Smooth muscle cell (in vitro differentiated cells): ENCODE measurements at regions not wholly inside any gene's neighbourhood (a gene's known extent, or its start where the extent isn't known, plus 50 kb on each side); places are given as distances from the start of the nearest gene placed in this dataset.

Source experiments
- DNase-seq: peaks from one replicate; lab custom pipeline; 2025; ENCODE audit not compliant: unreplicated experiment; lab: John Stamatoyannopoulos, UW
- H2AFZ ChIP-seq: fragments of 200-600 bp; sonication (generic); 2 replicates; pipeline ENCODE4 v1.6.0; 2016; ENCODE audit warnings: antibody characterized with exemption, low read depth, mild to moderate bottlenecking
- H3F3A ChIP-seq: fragments of 200-600 bp; sonication (generic); 2 replicates; pipeline ENCODE4 v1.6.0; 2017; ENCODE audit warnings: antibody characterized with exemption, low read depth
- H3K27ac ChIP-seq: fragments of 200-600 bp; sonication (generic); 2 replicates; pipeline ENCODE4 v1.5.1; 2016; ENCODE audit warnings: low read depth, mild to moderate bottlenecking
- H3K27me3 ChIP-seq: fragments of 200-600 bp; sonication (generic); 2 replicates; pipeline ENCODE4 v1.6.1; 2016; ENCODE audit warnings: low read depth, mild to moderate bottlenecking
- H3K36me3 ChIP-seq: fragments of 200-600 bp; sonication (generic); 2 replicates; pipeline ENCODE4 v1.5.1; 2016; ENCODE audit warnings: low read depth
- H3K4me1 ChIP-seq: fragments of 200-600 bp; sonication (generic); 2 replicates; pipeline ENCODE4 v1.5.1; 2016; ENCODE audit warnings: low read depth
- H3K4me2 ChIP-seq: fragments of 200-600 bp; sonication (generic); 2 replicates; pipeline ENCODE4 v1.6.0; 2016; ENCODE audit warnings: mild to moderate bottlenecking
- H3K4me3 ChIP-seq: fragments of 200-600 bp; sonication (generic); 2 replicates; pipeline ENCODE4 v1.5.1; 2016; ENCODE audit warnings: mild to moderate bottlenecking
- H3K79me2 ChIP-seq: fragments of 200-600 bp; sonication (generic); 2 replicates; pipeline ENCODE4 v1.6.0; 2016; ENCODE audit warnings: low read depth, mild to moderate bottlenecking
- H3K9ac ChIP-seq: fragments of 200-600 bp; sonication (generic); 2 replicates; pipeline ENCODE4 v1.6.0; 2016; ENCODE audit warnings: low read depth
- H3K9me3 ChIP-seq: fragments of 200-600 bp; sonication (generic); replicated peaks from 2 replicates; pipeline ENCODE4 v1.5.1; 2016; ENCODE audit warnings: low read depth
- H4K20me1 ChIP-seq: fragments of 200-600 bp; sonication (generic); 2 replicates; pipeline ENCODE4 v1.6.0; 2016; ENCODE audit warnings: low read depth
- WGBS: methylation state at CpG from one replicate; pipeline ENCODE4 v1.1.7; 2016; ENCODE audit warnings: low lambda C conversion rate; 5-methylcytosine and 5-hydroxymethylcytosine counted together
- TF ChIP-seq, protein P1 (sequence below): fragments of 200-600 bp; sonication (generic); IDR thresholded peaks from 2 replicates; pipeline ENCODE4 v1.5.1; 2017; ENCODE audit warnings: borderline replicate concordance, mild to moderate bottlenecking, antibody characterized with exemption; ENCODE audit not compliant: insufficient read depth, poor library complexity, severe bottlenecking

- Histone ChIP-seq H3K4me1 (no peaks in the 10 kb centered on the region), H2AFZ (no peak overlapping the region), H3K36me3 (no peaks in the 10 kb centered on the region), H3F3A (no peaks in the 10 kb centered on the region), H3K9ac (no peak overlapping the region), H3K9me3 (no peaks in the 10 kb centered on the region), H3K27me3 (no peaks in the 10 kb centered on the region), H3K27ac (no peak overlapping the region), H3K4me2 (no peak overlapping the region), H3K4me3 (no peak overlapping the region), H3K79me2 (no peaks in the 10 kb centered on the region), H4K20me1 (no peaks in the 10 kb centered on the region)
- TF ChIP-seq, protein P1, sequence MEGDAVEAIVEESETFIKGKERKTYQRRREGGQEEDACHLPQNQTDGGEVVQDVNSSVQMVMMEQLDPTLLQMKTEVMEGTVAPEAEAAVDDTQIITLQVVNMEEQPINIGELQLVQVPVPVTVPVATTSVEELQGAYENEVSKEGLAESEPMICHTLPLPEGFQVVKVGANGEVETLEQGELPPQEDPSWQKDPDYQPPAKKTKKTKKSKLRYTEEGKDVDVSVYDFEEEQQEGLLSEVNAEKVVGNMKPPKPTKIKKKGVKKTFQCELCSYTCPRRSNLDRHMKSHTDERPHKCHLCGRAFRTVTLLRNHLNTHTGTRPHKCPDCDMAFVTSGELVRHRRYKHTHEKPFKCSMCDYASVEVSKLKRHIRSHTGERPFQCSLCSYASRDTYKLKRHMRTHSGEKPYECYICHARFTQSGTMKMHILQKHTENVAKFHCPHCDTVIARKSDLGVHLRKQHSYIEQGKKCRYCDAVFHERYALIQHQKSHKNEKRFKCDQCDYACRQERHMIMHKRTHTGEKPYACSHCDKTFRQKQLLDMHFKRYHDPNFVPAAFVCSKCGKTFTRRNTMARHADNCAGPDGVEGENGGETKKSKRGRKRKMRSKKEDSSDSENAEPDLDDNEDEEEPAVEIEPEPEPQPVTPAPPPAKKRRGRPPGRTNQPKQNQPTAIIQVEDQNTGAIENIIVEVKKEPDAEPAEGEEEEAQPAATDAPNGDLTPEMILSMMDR = no peak
- no peak for DNase-seq
Observed at GRCh38 chr4:14580061-14580460, 422.2 kb upstream of the CPEB2 start.

DNA sequence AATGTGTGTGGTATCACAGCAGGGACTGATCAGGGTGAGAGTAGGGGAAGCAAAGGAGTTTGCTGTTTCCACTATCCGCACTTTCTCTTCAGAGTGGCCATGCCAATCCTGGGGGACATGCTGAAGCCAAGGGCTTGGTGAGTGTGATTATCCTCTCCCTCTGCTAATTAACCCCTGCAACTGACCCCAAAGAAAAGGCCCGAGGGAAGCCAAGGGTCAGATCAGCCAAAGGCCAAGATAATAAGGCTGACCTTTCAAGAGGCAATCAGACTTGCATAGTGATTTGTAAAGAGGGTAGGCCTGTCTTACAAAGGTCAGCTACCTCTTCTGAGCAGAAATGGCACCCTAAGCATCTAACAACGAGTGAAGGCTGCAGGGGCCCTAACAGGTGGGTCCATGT is 420.5 kb upstream of the CPEB2 start:
- no peak overlapping the region for H3K27ac ChIP-seq
- no peak for DNase-seq
- H3K4me2 ChIP-seq = no peak overlapping the region
- no peaks in the 10 kb centered on the region for H4K20me1 ChIP-seq
- no peaks in the 10 kb centered on the region for H3K27me3 ChIP-seq
- no peak overlapping the region for H3K9ac ChIP-seq
- no peaks in the 10 kb centered on the region for H3K79me2 ChIP-seq
- H3F3A ChIP-seq = no peaks in the 10 kb centered on the region
- H3K9me3 ChIP-seq = no peaks in the 10 kb centered on the region
- H3K4me1 ChIP-seq = no peaks in the 10 kb centered on the region
- 51% methylated on average over 3 of the region's 3 CpGs for whole genome bisulfite sequencing
- H3K36me3 ChIP-seq = no peaks in the 10 kb centered on the region
- H3K4me3 ChIP-seq = no peak overlapping the region
- H2AFZ ChIP-seq = no peak overlapping the region
- TF ChIP-seq, protein P1 = no peak

DNA sequence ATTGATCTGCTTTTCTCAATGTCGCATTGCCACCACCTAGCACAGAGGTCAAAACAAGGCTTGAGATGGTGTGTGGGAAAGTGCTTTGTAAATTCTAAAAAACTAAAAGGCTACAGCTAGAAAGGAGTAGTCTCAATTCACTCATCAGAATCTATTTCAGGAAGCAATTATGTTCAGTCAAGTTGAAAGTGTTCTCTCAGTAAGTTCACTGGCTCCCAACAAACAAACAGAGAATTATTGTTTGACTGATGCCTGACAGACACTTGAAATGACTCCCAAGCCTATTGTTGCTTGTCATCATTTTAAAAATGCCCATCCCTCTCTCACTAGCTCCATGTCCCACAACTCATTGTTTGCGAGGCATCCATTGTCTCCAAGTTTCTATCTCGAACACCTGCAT is 419.6 kb upstream of the CPEB2 start:
- no peaks in the 10 kb centered on the region for H3F3A ChIP-seq
- H3K36me3 ChIP-seq = no peaks in the 10 kb centered on the region
- no peaks in the 10 kb centered on the region for H3K9me3 ChIP-seq
- no peaks in the 10 kb centered on the region for H4K20me1 ChIP-seq
- no peak overlapping the region for H3K4me3 ChIP-seq
- H3K27ac ChIP-seq = no peak overlapping the region
- H2AFZ ChIP-seq = no peak overlapping the region
- H3K4me1 ChIP-seq = no peaks in the 10 kb centered on the region
- 99% methylated on average over 3 of the region's 3 CpGs for WGBS
- DNase-seq = no peak
- no peaks in the 10 kb centered on the region for H3K79me2 ChIP-seq
- no peaks in the 10 kb centered on the region for H3K27me3 ChIP-seq
- H3K4me2 ChIP-seq = no peak overlapping the region
- H3K9ac ChIP-seq = no peak overlapping the region
- TF ChIP-seq, protein P1 = no peak

DNA sequence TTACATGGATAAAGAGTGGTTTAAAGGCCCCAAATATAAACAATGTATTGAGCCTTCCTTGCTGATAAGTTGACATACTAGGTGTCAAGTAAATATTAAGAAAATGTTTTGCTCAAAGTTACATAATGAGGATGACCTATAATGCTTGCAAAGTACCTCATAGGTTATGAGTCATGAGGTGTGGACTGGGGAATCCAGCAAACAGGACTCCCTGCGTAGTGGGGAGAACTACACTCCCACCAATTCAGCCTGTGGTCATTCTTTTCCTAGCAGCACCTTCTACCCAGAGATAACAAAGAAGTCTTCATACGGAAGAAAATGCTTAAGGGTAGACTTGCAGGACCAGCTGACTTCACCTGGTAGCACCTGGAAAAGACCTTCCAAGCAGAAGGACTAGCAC is 418.9 kb upstream of the CPEB2 start:
- no peaks in the 10 kb centered on the region for H4K20me1 ChIP-seq
- no peaks in the 10 kb centered on the region for H3K4me1 ChIP-seq
- no peak overlapping the region for H3K4me3 ChIP-seq
- WGBS = 80% methylated on average over 2 of the region's 2 CpGs
- H3K36me3 ChIP-seq = no peaks in the 10 kb centered on the region
- TF ChIP-seq, protein P1 = no peak
- no peak overlapping the region for H3K9ac ChIP-seq
- H3K27ac ChIP-seq = no peak overlapping the region
- no peaks in the 10 kb centered on the region for H3F3A ChIP-seq
- no peak overlapping the region for H3K4me2 ChIP-seq
- DNase-seq = no peak
- no peak overlapping the region for H2AFZ ChIP-seq
- H3K79me2 ChIP-seq = no peaks in the 10 kb centered on the region
- no peaks in the 10 kb centered on the region for H3K27me3 ChIP-seq
- no peaks in the 10 kb centered on the region for H3K9me3 ChIP-seq
